GM12878 (cell line): ENCODE measurements at regions not wholly inside any gene's neighbourhood (a gene's known extent, or its start where the extent isn't known, plus 50 kb on each side); places are given as distances from the start of the nearest gene placed in this dataset.

ENCODE experiments used
- ATAC-seq: fragments of 200-7000 bp; cut with Tn5 transposase; 3 replicates; pipeline ENCODE4 v1.9.1; 2020; ENCODE audit warnings: mild to moderate bottlenecking, moderate library complexity
- BruUV-seq: library from RNA; stranded (reverse); fragments of 400-500 nt; replicated peaks from 2 replicates; lab custom pipeline; 2021; lab: Mats Ljungman, UMichigan
- CTCF ChIA-PET: fragments of 300-600 bp; sonication (Branson Sonifier 250); formaldehyde crosslinking; extraction: SDS; loops from one replicate; lab custom pipeline; 2021; ENCODE audit warnings: inconsistent platforms; lab: Yijun Ruan, JAX
- POLR2A ChIA-PET: fragments of 350-600 bp; formaldehyde crosslinking; extraction: SDS; loops from one replicate; lab custom pipeline; 2021; ENCODE audit warnings: inconsistent platforms; lab: Charles Lee
- RAD21 ChIA-PET: fragments of 300-600 bp; sonication (Branson Sonifier 250); formaldehyde crosslinking; loops from one replicate; lab custom pipeline; 2023; ENCODE audit warnings: antibody characterized with exemption; ENCODE audit not compliant: unreplicated experiment; lab: Charles Lee
- SMC1A ChIA-PET: fragments of 300-600 bp; sonication (Branson Sonifier 250); formaldehyde crosslinking; loops from one replicate; lab custom pipeline; 2023; ENCODE audit not compliant: unreplicated experiment, uncharacterized antibody; lab: Charles Lee
- DNase-seq: peaks from one replicate; pipeline ENCODE4 v3.0.0-alpha.2; 2011; ENCODE audit warnings: low read depth, low spot score
- FAIRE-seq: peaks from 3 replicates; lab custom pipeline; 2011; peaks lifted over from hg19 to GRCh38; lab: Jason Lieb, UNC
- H2AFZ ChIP-seq: 2 replicates; pipeline ENCODE4 v1.6.0; 2011; ENCODE audit warnings: low read depth, low read length, control low read depth; ENCODE audit not compliant: control insufficient read depth
- H3K27ac ChIP-seq: 2 replicates; pipeline ENCODE4 v1.5.1; 2011; ENCODE audit warnings: control low read depth; ENCODE audit not compliant: control insufficient read depth, insufficient read depth
- H3K27me3 ChIP-seq, 2 experiments: replicated peaks in 1 of 2; 2 replicates each; pipeline versions ENCODE4 v1.6.0 to v1.6.1; 2011; ENCODE audit warnings: low read length in 1 of 2; ENCODE audit not compliant: control insufficient read depth in 2 of 2, insufficient read depth in 2 of 2
- H3K36me3 ChIP-seq, 2 experiments: 2 replicates each; pipeline ENCODE4 v1.5.1; 2011; ENCODE audit warnings: low read length in 1 of 2; ENCODE audit not compliant: control insufficient read depth in 2 of 2, insufficient read depth in 2 of 2
- H3K4me1 ChIP-seq: 2 replicates; pipeline ENCODE4 v1.6.1; 2011; ENCODE audit warnings: mild to moderate bottlenecking, low read length, moderate library complexity, mixed read lengths; ENCODE audit not compliant: control insufficient read depth, insufficient read depth
- H3K4me2 ChIP-seq: 2 replicates; pipeline ENCODE4 v1.6.0; 2011; ENCODE audit warnings: control low read depth; ENCODE audit not compliant: control insufficient read depth, insufficient read depth
- H3K4me3 ChIP-seq: fragments of 200-600 bp; sonication (generic); 2 replicates; pipeline ENCODE4 v1.5.1; 2016
- H3K79me2 ChIP-seq: 2 replicates; pipeline ENCODE4 v1.6.0; 2011; ENCODE audit warnings: low read length; ENCODE audit not compliant: control insufficient read depth, insufficient read depth
- H3K9ac ChIP-seq: 2 replicates; pipeline ENCODE4 v1.8.0; 2011; ENCODE audit warnings: low read length, control low read depth, mixed read lengths; ENCODE audit not compliant: control insufficient read depth, insufficient read depth
- H3K9me3 ChIP-seq: replicated peaks from 3 replicates; pipeline ENCODE4 v1.5.1; 2011; ENCODE audit warnings: mild to moderate bottlenecking, low read length; ENCODE audit not compliant: control insufficient read depth, insufficient read depth
- H4K20me1 ChIP-seq: 2 replicates; pipeline ENCODE4 v1.6.0; 2011; ENCODE audit not compliant: control insufficient read depth, insufficient read depth
- BCL3 ChIP-seq: IDR thresholded peaks from 2 replicates; pipeline ENCODE4 v1.6.1; 2011; ENCODE audit warnings: borderline replicate concordance, low read depth, mild to moderate bottlenecking, moderate library complexity, low read length; ENCODE audit not compliant: insufficient read depth, poor library complexity, severe bottlenecking
- JUNB ChIP-seq: IDR thresholded peaks from 2 replicates; pipeline ENCODE4 v1.6.1; 2016; ENCODE audit warnings: antibody characterized with exemption, mild to moderate bottlenecking
- NFIC ChIP-seq: IDR thresholded peaks from 2 replicates; pipeline ENCODE4 v1.6.1; 2012; ENCODE audit warnings: low read depth, mild to moderate bottlenecking, inconsistent platforms, low read length, moderate library complexity
- RELB ChIP-seq: fragments of 450-650 bp; IDR thresholded peaks from 2 replicates; pipeline ENCODE4 v1.6.1; 2017; ENCODE audit warnings: low read depth, mild to moderate bottlenecking, moderate library complexity
- STAT1 ChIP-seq: fragments of 450-650 bp; conservative IDR thresholded peaks from 2 replicates; pipeline ENCODE4 v1.6.1; 2014; ENCODE audit warnings: antibody characterized with exemption, mild to moderate bottlenecking
- TBL1XR1 ChIP-seq: IDR thresholded peaks from 2 replicates; pipeline ENCODE4 v1.6.1; 2012; ENCODE audit warnings: low read depth, low read length, improper control_type of control experiment
- WGBS: methylation state at CpG from one replicate; pipeline ENCODE4 v1.1.6; 2016; ENCODE audit warnings: low lambda C conversion rate; ENCODE audit not compliant: insufficient replicate concordance, insufficient coverage; ENCODE audit errors: missing lambda C conversion rate; 5-methylcytosine and 5-hydroxymethylcytosine counted together
- in situ Hi-C: fragments of 300-500 bp; cut with MboI; formaldehyde crosslinking; loops from 9 replicates; pipeline ENCODE4 v1.14.3; 2018; ENCODE audit warnings: mixed read lengths
- intact Hi-C: fragments of 100-400 bp; cut with micrococcal nuclease; formaldehyde crosslinking; loops from one replicate; pipeline ENCODE4 v1.14.2; 2022; ENCODE audit not compliant: unreplicated experiment

GRCh38 chr3:144877356-144877755 lies 905.7 kb downstream of the DIPK2A start:
- ChIA-PET CTCF (no interaction called here), RAD21 (no interaction called here), SMC1A (interaction anchor here (1.1 kb wide), 1 partner anchor 11 kb away, joined by 3 read pairs; no protein-coding TSS in a partner anchor), POLR2A (no interaction called here)
- Histone ChIP-seq H2AFZ (no peak overlapping the region), H3K9ac (no peak overlapping the region), H4K20me1 (no peaks in the 10 kb centered on the region), H3K27ac (no peak overlapping the region), H3K27me3 (no peaks in the 10 kb centered on the region), H3K9me3 (no peaks in the 10 kb centered on the region), H3K4me3 (no peak overlapping the region), H3K79me2 (no peaks in the 10 kb centered on the region), H3K4me2 (no peak overlapping the region), H3K36me3 (no peaks in the 10 kb centered on the region), H3K4me1 (no peaks in the 10 kb centered on the region)
- ATAC-seq (no peak), FAIRE-seq (no peak), DNase-seq (no peak)
- 43% methylated on average over 9 of the region's 9 CpGs for WGBS
- no TSS peak for BruUV-seq
- in situ Hi-C loops (no loop called here), intact Hi-C loops (no loop called here)
- TF ChIP-seq TBL1XR1, result no peak
- TF ChIP-seq RELB, result no peak
- TF ChIP-seq JUNB, result no peak
- TF ChIP-seq STAT1, result no peak
- TF ChIP-seq BCL3, result no peak
- TF ChIP-seq NFIC, result no peak
